ENCODE measurements at regions not wholly inside any gene's neighbourhood (a gene's known extent, or its start where the extent isn't known, plus 50 kb on each side); places are given as distances from the start of the nearest gene placed in this dataset.

DNA sequence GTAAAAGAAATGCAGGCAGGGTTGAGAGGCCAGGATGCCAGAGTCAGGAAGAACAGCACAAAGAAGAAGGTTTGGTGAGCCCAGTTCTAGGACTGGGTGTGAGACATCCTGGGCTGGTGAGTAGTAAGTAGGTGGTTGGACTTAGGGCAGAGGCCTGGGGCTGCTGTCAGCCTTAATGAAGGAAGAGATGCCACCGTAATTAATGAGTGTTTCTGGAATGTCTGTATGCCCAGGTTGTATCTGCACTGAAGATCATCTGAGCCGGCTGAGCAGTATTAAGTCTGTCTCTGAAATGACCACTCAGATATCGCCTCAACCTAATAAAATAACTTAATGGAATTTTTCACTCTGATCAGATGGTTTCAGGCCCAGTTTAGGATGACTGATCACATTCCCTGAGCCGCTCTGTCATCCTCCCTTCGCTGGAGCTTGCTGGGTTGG lies 532.9 kb upstream of the IL12A start:
- no peak for TF ChIP-seq FOXM1 (IDR thresholded peaks at IDR 0.05; ENCODE audit: low read depth)
- TF ChIP-seq RCOR1 (IDR thresholded peaks at IDR 0.05; ENCODE audit: low read length), result no peak
- no peak for TF ChIP-seq FOSL2 (IDR thresholded peaks at IDR 0.05; ENCODE audit: borderline replicate concordance, low read depth)
- no peak for TF ChIP-seq TEAD4 (IDR thresholded peaks at IDR 0.05; ENCODE audit: borderline replicate concordance, insufficient read depth)
- no peaks in the 10 kb centered on the region for H3K9me2 ChIP-seq
- no peaks in the 10 kb centered on the region for H4K20me1 ChIP-seq (ENCODE audit: insufficient read depth)
- no peaks in the 10 kb centered on the region for H3K27me3 ChIP-seq (ENCODE audit: insufficient read depth)
- DNase-seq, result no peak
- ChIA-PET POLR2A (no interaction called here), CTCF (no interaction called here)
- no peak overlapping the region for H2AFZ ChIP-seq (ENCODE audit: low read depth)
- no peaks in the 10 kb centered on the region for H3F3A ChIP-seq (replicated peaks; ENCODE audit: insufficient read depth)
- H3K27ac ChIP-seq (ENCODE audit: low read depth in 2 of 2, low read length in 1 of 2), result no peak overlapping the region; a peak in 1 of 4 replicates
- WGBS (ENCODE audit: low lambda C conversion rate), result 55% methylated on average over 5 of the region's 5 CpGs
- no peaks in the 10 kb centered on the region for H3K9me3 ChIP-seq
- H3K4me3 ChIP-seq (ENCODE audit: low read depth in 2 of 2, low read length in 1 of 2), result no peak overlapping the region
- no peak overlapping the region for H3K4me2 ChIP-seq
- no peak overlapping the region for H3K9ac ChIP-seq
- no peaks in the 10 kb centered on the region for H3K36me3 ChIP-seq (replicated peaks in 1 of 2; ENCODE audit: control insufficient read depth in 1 of 2, insufficient read depth in 2 of 2, low read length in 1 of 2)
- H3K79me2 ChIP-seq (ENCODE audit: insufficient read depth), result no peaks in the 10 kb centered on the region
- peaks cover 10 to 11% of the 10 kb centered on the region in 2 experiments; a peak in 3 of 4 replicates for H3K4me1 ChIP-seq (ENCODE audit: control insufficient read depth in 1 of 2, insufficient read depth in 2 of 2, low read depth in 1 of 2, low read length in 1 of 2)

DNA sequence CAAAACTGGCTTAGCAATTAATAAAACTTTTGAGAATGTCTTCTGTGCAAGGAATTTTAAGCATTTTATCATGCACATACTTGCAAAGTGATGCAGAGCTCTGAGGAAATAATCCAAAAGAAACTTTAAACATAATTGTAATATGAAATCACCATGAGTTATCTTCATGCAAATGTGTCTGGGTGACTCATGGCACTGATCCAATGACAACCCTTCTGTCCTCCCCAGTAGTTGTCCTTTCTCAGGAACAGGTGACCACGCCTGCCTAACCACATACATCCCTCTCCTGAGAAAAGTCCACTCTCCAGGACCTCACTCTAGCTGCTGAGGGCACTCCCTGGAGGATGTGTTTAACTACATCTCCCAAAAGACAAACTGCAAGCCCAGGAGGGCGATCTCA lies 530.6 kb upstream of the IL12A start:
- H3K27ac ChIP-seq (ENCODE audit: low read depth in 2 of 2, low read length in 1 of 2), result no peak overlapping the region; a peak in 1 of 4 replicates
- DNase-seq, result no peak
- H3K9me3 ChIP-seq, result no peaks in the 10 kb centered on the region
- 57% methylated on average over 2 of the region's 2 CpGs for WGBS (ENCODE audit: low lambda C conversion rate)
- no peak overlapping the region for H3K9ac ChIP-seq
- H3K4me1 ChIP-seq (ENCODE audit: control insufficient read depth in 1 of 2, insufficient read depth in 2 of 2, low read depth in 1 of 2, low read length in 1 of 2), result peaks cover 8 to 11% of the 10 kb centered on the region in 2 experiments; a peak in 3 of 4 replicates
- CTCF ChIA-PET, result interaction anchor here (0.9 to 1.5 kb wide), 2 partner anchors 24 to 29 kb away, joined by 3 to 4 read pairs; no protein-coding TSS in a partner anchor
- no peaks in the 10 kb centered on the region for H3K27me3 ChIP-seq (ENCODE audit: insufficient read depth)
- H3K79me2 ChIP-seq (ENCODE audit: insufficient read depth), result no peaks in the 10 kb centered on the region
- peak overlapping the region; percentile 13; the same call in 1 of the 2 replicates for H3K4me2 ChIP-seq
- no peaks in the 10 kb centered on the region for H4K20me1 ChIP-seq (ENCODE audit: insufficient read depth)
- H3K9me2 ChIP-seq, result no peaks in the 10 kb centered on the region
- no peaks in the 10 kb centered on the region for H3K36me3 ChIP-seq (replicated peaks in 1 of 2; ENCODE audit: control insufficient read depth in 1 of 2, insufficient read depth in 2 of 2, low read length in 1 of 2)
- POLR2A ChIA-PET, result no interaction called here
- no peaks in the 10 kb centered on the region for H3F3A ChIP-seq (replicated peaks; ENCODE audit: insufficient read depth)
- no peak overlapping the region for H2AFZ ChIP-seq (ENCODE audit: low read depth)
- no peak overlapping the region for H3K4me3 ChIP-seq (ENCODE audit: low read depth in 2 of 2, low read length in 1 of 2)
- TF ChIP-seq, protein P1, sequence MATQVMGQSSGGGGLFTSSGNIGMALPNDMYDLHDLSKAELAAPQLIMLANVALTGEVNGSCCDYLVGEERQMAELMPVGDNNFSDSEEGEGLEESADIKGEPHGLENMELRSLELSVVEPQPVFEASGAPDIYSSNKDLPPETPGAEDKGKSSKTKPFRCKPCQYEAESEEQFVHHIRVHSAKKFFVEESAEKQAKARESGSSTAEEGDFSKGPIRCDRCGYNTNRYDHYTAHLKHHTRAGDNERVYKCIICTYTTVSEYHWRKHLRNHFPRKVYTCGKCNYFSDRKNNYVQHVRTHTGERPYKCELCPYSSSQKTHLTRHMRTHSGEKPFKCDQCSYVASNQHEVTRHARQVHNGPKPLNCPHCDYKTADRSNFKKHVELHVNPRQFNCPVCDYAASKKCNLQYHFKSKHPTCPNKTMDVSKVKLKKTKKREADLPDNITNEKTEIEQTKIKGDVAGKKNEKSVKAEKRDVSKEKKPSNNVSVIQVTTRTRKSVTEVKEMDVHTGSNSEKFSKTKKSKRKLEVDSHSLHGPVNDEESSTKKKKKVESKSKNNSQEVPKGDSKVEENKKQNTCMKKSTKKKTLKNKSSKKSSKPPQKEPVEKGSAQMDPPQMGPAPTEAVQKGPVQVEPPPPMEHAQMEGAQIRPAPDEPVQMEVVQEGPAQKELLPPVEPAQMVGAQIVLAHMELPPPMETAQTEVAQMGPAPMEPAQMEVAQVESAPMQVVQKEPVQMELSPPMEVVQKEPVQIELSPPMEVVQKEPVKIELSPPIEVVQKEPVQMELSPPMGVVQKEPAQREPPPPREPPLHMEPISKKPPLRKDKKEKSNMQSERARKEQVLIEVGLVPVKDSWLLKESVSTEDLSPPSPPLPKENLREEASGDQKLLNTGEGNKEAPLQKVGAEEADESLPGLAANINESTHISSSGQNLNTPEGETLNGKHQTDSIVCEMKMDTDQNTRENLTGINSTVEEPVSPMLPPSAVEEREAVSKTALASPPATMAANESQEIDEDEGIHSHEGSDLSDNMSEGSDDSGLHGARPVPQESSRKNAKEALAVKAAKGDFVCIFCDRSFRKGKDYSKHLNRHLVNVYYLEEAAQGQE (IDR thresholded peaks at IDR 0.05; ENCODE audit: low read depth, low read length), result no peak
- TF ChIP-seq RAD21 (IDR thresholded peaks at IDR 0.05; ENCODE audit: low read length), result no peak
- no peak for TF ChIP-seq SMC3 (IDR thresholded peaks at IDR 0.05; ENCODE audit: low read depth, low read length)
- no peak for TF ChIP-seq FOXM1 (IDR thresholded peaks at IDR 0.05; ENCODE audit: low read depth)
- TF ChIP-seq, protein P2, sequence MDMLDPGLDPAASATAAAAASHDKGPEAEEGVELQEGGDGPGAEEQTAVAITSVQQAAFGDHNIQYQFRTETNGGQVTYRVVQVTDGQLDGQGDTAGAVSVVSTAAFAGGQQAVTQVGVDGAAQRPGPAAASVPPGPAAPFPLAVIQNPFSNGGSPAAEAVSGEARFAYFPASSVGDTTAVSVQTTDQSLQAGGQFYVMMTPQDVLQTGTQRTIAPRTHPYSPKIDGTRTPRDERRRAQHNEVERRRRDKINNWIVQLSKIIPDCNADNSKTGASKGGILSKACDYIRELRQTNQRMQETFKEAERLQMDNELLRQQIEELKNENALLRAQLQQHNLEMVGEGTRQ (IDR thresholded peaks at IDR 0.05; ENCODE audit: borderline replicate concordance, low read depth, low read length), result no peak
- TF ChIP-seq, protein P3, sequence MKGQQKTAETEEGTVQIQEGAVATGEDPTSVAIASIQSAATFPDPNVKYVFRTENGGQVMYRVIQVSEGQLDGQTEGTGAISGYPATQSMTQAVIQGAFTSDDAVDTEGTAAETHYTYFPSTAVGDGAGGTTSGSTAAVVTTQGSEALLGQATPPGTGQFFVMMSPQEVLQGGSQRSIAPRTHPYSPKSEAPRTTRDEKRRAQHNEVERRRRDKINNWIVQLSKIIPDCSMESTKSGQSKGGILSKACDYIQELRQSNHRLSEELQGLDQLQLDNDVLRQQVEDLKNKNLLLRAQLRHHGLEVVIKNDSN (IDR thresholded peaks at IDR 0.05; ENCODE audit: borderline replicate concordance, low read depth), result no peak
- TF ChIP-seq, protein P4, sequence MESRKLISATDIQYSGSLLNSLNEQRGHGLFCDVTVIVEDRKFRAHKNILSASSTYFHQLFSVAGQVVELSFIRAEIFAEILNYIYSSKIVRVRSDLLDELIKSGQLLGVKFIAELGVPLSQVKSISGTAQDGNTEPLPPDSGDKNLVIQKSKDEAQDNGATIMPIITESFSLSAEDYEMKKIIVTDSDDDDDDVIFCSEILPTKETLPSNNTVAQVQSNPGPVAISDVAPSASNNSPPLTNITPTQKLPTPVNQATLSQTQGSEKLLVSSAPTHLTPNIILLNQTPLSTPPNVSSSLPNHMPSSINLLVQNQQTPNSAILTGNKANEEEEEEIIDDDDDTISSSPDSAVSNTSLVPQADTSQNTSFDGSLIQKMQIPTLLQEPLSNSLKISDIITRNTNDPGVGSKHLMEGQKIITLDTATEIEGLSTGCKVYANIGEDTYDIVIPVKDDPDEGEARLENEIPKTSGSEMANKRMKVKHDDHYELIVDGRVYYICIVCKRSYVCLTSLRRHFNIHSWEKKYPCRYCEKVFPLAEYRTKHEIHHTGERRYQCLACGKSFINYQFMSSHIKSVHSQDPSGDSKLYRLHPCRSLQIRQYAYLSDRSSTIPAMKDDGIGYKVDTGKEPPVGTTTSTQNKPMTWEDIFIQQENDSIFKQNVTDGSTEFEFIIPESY (IDR thresholded peaks at IDR 0.05; ENCODE audit: borderline replicate concordance, low read depth), result no peak
- peak; percentile 57 for TF ChIP-seq FOSL2 (IDR thresholded peaks at IDR 0.05; ENCODE audit: borderline replicate concordance, low read depth)
- no peak for TF ChIP-seq FOXJ3 (CRISPR knock-in tag; IDR thresholded peaks at IDR 0.05)
- TF ChIP-seq RCOR1 (IDR thresholded peaks at IDR 0.05; ENCODE audit: low read length), result no peak
- TF ChIP-seq NFIC (IDR thresholded peaks at IDR 0.05; ENCODE audit: borderline replicate concordance), result peak; percentile 61; the same call in 1 of the 2 replicates
- peak; percentile 48; the same call in 1 of the 2 replicates for TF ChIP-seq MEF2A (IDR thresholded peaks at IDR 0.05; ENCODE audit: borderline replicate concordance, low read depth)
- no peak for TF ChIP-seq CHD2 (IDR thresholded peaks at IDR 0.05; ENCODE audit: low read length, partially characterized antibody)
- TF ChIP-seq, protein P5, sequence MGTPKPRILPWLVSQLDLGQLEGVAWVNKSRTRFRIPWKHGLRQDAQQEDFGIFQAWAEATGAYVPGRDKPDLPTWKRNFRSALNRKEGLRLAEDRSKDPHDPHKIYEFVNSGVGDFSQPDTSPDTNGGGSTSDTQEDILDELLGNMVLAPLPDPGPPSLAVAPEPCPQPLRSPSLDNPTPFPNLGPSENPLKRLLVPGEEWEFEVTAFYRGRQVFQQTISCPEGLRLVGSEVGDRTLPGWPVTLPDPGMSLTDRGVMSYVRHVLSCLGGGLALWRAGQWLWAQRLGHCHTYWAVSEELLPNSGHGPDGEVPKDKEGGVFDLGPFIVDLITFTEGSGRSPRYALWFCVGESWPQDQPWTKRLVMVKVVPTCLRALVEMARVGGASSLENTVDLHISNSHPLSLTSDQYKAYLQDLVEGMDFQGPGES (IDR thresholded peaks at IDR 0.05; ENCODE audit: low read depth, low read length), result no peak
- TF ChIP-seq SIN3A (IDR thresholded peaks at IDR 0.05; ENCODE audit: borderline replicate concordance, low read depth, low read length), result no peak
- TF ChIP-seq NRF1 (IDR thresholded peaks at IDR 0.05; ENCODE audit: low read depth, low read length), result no peak
- TF ChIP-seq RXRA (IDR thresholded peaks at IDR 0.05; ENCODE audit: borderline replicate concordance, low read depth), result no peak
- peak; percentile 73 for TF ChIP-seq JUND (IDR thresholded peaks at IDR 0.05)
